HepG2 (cell line): ENCODE measurements at regions not wholly inside any gene's neighbourhood (a gene's known extent, or its start where the extent isn't known, plus 50 kb on each side); places are given as distances from the start of the nearest gene placed in this dataset.

ENCODE experiments used
- ATAC-seq: fragments of 200-7000 bp; cut with Tn5 transposase; 3 replicates; pipeline ENCODE4 v1.9.1; 2020; ENCODE audit warnings: mild to moderate bottlenecking, moderate library complexity
- BruUV-seq: library from RNA; stranded (reverse); fragments of 400-500 nt; replicated peaks from 2 replicates; lab custom pipeline; 2021; lab: Mats Ljungman, UMichigan
- CTCF ChIA-PET: fragments of 300-600 bp; formaldehyde crosslinking; extraction: SDS; loops from one replicate; lab custom pipeline; 2021; ENCODE audit warnings: low total read pairs, inconsistent platforms, low intra/inter-chr PET ratio; lab: Yijun Ruan, JAX
- POLR2A ChIA-PET: fragments of 350-600 bp; sonication (Branson Sonifier 250); formaldehyde crosslinking; loops from one replicate; lab custom pipeline; 2020; ENCODE audit warnings: antibody characterized with exemption, inconsistent platforms; lab: Yijun Ruan, JAX
- DNase-seq: peaks from one replicate; pipeline ENCODE4 v3.0.0-alpha.2; 2015; ENCODE audit warnings: low spot score
- FAIRE-seq: peaks from 3 replicates; lab custom pipeline; 2011; peaks lifted over from hg19 to GRCh38; lab: Jason Lieb, UNC
- H2AFZ ChIP-seq: one replicate; pipeline ENCODE4 v1.6.1; 2011; ENCODE audit warnings: low read length, inconsistent platforms
- H3K27ac ChIP-seq: fragments of 300-600 bp; 3 replicates; pipeline ENCODE4 v1.8.0; 2011; ENCODE audit warnings: mixed run types, mild to moderate bottlenecking, mixed read lengths, low read length, inconsistent platforms; ENCODE audit not compliant: insufficient read depth; ENCODE audit errors: extremely low read length
- H3K27me3 ChIP-seq, 2 experiments: fragments of 200-600 bp in 1 of 2; 2 replicates in 1 of 2; 3 replicates in 1 of 2; pipeline versions ENCODE4 v1.6.0 to v1.8.0; 2011; ENCODE audit warnings: low read length in 2 of 2, mild to moderate bottlenecking in 2 of 2, moderate library complexity in 2 of 2, inconsistent platforms in 1 of 2; ENCODE audit not compliant: insufficient read depth in 2 of 2, control insufficient read depth in 1 of 2
- H3K36me3 ChIP-seq, 2 experiments: fragments of 200-600 bp in 1 of 2; replicated peaks in 1 of 2; 2 replicates in 1 of 2; 3 replicates in 1 of 2; pipeline versions ENCODE4 v1.5.1 to v1.8.0; 2011; ENCODE audit warnings: low read length in 2 of 2, inconsistent platforms in 1 of 2; ENCODE audit not compliant: insufficient read depth in 2 of 2, control insufficient read depth in 1 of 2
- H3K4me1 ChIP-seq: 2 replicates; pipeline ENCODE4 v1.5.1; 2012; ENCODE audit warnings: low read length, inconsistent platforms; ENCODE audit not compliant: insufficient read depth
- H3K4me2 ChIP-seq: 2 replicates; pipeline ENCODE4 v1.6.0; 2011; ENCODE audit warnings: low read depth, low read length, inconsistent platforms
- H3K4me3 ChIP-seq, 3 experiments: fragments of 200-600 bp in 1 of 3; sonication (generic), shearing (Covaris generic) in 1 of 3; replicated peaks in 1 of 3; 2 replicates each; pipeline ENCODE4 v1.5.1; 2011 to 2016; ENCODE audit warnings: low read length in 3 of 3, inconsistent platforms in 2 of 3, low read depth in 2 of 3, mild to moderate bottlenecking in 2 of 3, control low read depth in 1 of 3, mixed read lengths in 1 of 3; ENCODE audit not compliant: insufficient read depth in 1 of 3
- H3K79me2 ChIP-seq: one replicate; pipeline ENCODE4 v1.6.1; 2011; ENCODE audit warnings: low read length, inconsistent platforms; ENCODE audit not compliant: insufficient read depth
- H3K9ac ChIP-seq: 2 replicates; pipeline ENCODE4 v1.6.0; 2011; ENCODE audit warnings: mild to moderate bottlenecking, low read depth, low read length, inconsistent platforms; ENCODE audit not compliant: insufficient read depth
- H3K9me3 ChIP-seq: 2 replicates; pipeline ENCODE4 v1.5.1; 2012; ENCODE audit warnings: mild to moderate bottlenecking, low read length
- H4K20me1 ChIP-seq: 2 replicates; pipeline ENCODE4 v1.6.0; 2011; ENCODE audit warnings: inconsistent platforms, mild to moderate bottlenecking, low read length, moderate library complexity; ENCODE audit not compliant: insufficient read depth
- CC2D1A ChIP-seq: sonication (generic); formaldehyde crosslinking; IDR thresholded peaks from 2 replicates; pipeline ENCODE4 v1.8.1; 2023; ENCODE audit warnings: mild to moderate bottlenecking, missing genetic modification reagents
- JUND ChIP-seq: sonication (generic); formaldehyde crosslinking; IDR thresholded peaks from 2 replicates; pipeline ENCODE4 v1.8.0; 2022; ENCODE audit warnings: mild to moderate bottlenecking, missing genetic modification reagents
- KAT7 ChIP-seq: IDR thresholded peaks from 2 replicates; pipeline ENCODE4 v1.6.1; 2018; ENCODE audit warnings: borderline replicate concordance, missing compliant biosample characterization
- KDM4B ChIP-seq: sonication (generic); formaldehyde crosslinking; IDR thresholded peaks from 2 replicates; pipeline ENCODE4 v1.4.0; 2020; ENCODE audit warnings: missing genetic modification reagents
- KLF9 ChIP-seq: IDR thresholded peaks from 2 replicates; pipeline ENCODE4 v1.6.1; 2016; ENCODE audit warnings: low read depth
- NFYB ChIP-seq: sonication (generic); formaldehyde crosslinking; IDR thresholded peaks from 2 replicates; pipeline ENCODE4 v1.4.0; 2020; ENCODE audit warnings: missing genetic modification reagents
- SP4 ChIP-seq: sonication (generic); formaldehyde crosslinking; IDR thresholded peaks from 2 replicates; pipeline ENCODE4 v1.8.1; 2023; ENCODE audit warnings: mild to moderate bottlenecking, missing genetic modification reagents
- TAF15 ChIP-seq: fragments of 200-400 bp; formaldehyde crosslinking; IDR thresholded peaks from one replicate; pipeline ENCODE4 v1.6.1; 2018; ENCODE audit warnings: mild to moderate bottlenecking, low read depth, low read length; ENCODE audit not compliant: poor library complexity, severe bottlenecking
- THAP11 ChIP-seq: IDR thresholded peaks from 2 replicates; pipeline ENCODE4 v1.6.1; 2016; ENCODE audit warnings: missing biosample characterization, missing genetic modification reagents
- ZNF513 ChIP-seq: sonication (generic); formaldehyde crosslinking; conservative IDR thresholded peaks from 2 replicates; pipeline ENCODE4 v1.5.0; 2020; ENCODE audit warnings: missing genetic modification reagents
- WGBS: methylation state at CpG from one replicate; pipeline ENCODE4 v1.1.6; 2017; ENCODE audit warnings: low lambda C conversion rate; 5-methylcytosine and 5-hydroxymethylcytosine counted together
- in situ Hi-C: cut with HindIII; loops from 2 replicates; pipeline ENCODE4 v1.10.0; 2017; ENCODE audit warnings: low pct_unique_long_range_greater_than_20kb; ENCODE audit not compliant: extremely low pct_ligation_motif_present
- intact Hi-C: fragments of 100-400 bp; cut with micrococcal nuclease; formaldehyde crosslinking; loops from one replicate; pipeline ENCODE4 v1.10.0; 2022; ENCODE audit not compliant: unreplicated experiment

DNA sequence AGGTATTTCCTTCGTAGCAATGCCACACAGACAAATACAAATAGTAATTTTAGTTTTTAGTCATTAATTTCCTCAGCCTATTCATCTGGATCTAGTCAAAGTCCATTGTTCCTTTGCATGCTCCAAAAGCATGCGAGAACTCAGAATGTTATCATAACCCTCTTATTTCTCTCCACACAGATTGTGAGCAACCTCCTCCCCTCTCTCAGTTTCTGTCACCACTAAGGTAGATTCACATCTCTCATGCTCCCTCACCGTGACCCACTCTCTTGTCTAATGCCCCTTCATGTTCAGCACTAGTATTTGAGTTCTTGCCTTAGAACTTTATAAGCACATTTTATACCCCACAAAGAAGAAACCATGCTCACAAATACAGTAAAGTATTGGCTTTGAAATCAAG lies 582.4 kb downstream of the PLA2G4A start:
- Histone ChIP-seq H3K9me3 (no peaks in the 10 kb centered on the region), H3K79me2 (no peaks in the 10 kb centered on the region), H3K9ac (no peak overlapping the region), H4K20me1 (no peaks in the 10 kb centered on the region), H3K4me1 (no peaks in the 10 kb centered on the region), H3K4me2 (no peak overlapping the region), H3K36me3 (no peaks in the 10 kb centered on the region), H3K4me3 (no peak overlapping the region), H2AFZ (no peak overlapping the region), H3K27ac (no peak overlapping the region), H3K27me3 (no peaks in the 10 kb centered on the region)
- FAIRE-seq (no peak), ATAC-seq (no peak), DNase-seq (no peak)
- in situ Hi-C loops: no loop called here
- TF ChIP-seq NFYB (CRISPR knock-in tag) (no peak), KAT7 (no peak), TAF15 (no peak), CC2D1A (no peak), JUND (no peak), KLF9 (CRISPR knock-in tag) (no peak), ZNF513 (no peak), KDM4B (CRISPR knock-in tag) (no peak), SP4 (CRISPR knock-in tag) (no peak), THAP11 (CRISPR knock-in tag) (no peak)
- intact Hi-C loops: no loop called here
- no TSS peak for BruUV-seq
- WGBS: 1% methylated on average over 3 of the region's 3 CpGs
- ChIA-PET CTCF (no interaction called here), POLR2A (no interaction called here)
